Activated naive CD4-positive, alpha-beta T cell treated with anti-CD3 and anti-CD28 coated beads, Interleukin-2, amount 50 U/mL, for 24 hours (primary cell): ENCODE measurements at regions not wholly inside any gene's neighbourhood (a gene's known extent, or its start where the extent isn't known, plus 50 kb on each side); places are given as distances from the start of the nearest gene placed in this dataset.

Experiments
- H3K27ac Mint-ChIP-seq: one replicate; pipeline ENCODE4 v1.8.0; 2021; ENCODE audit warnings: mild to moderate bottlenecking, mixed read lengths
- H3K27me3 Mint-ChIP-seq: one replicate; pipeline ENCODE4 v1.8.0; 2021; ENCODE audit warnings: mixed read lengths
- H3K36me3 Mint-ChIP-seq: one replicate; pipeline ENCODE4 v1.8.0; 2021; ENCODE audit warnings: mixed read lengths
- H3K4me1 Mint-ChIP-seq: one replicate; pipeline ENCODE4 v1.8.0; 2021; ENCODE audit warnings: mixed read lengths
- H3K4me3 Mint-ChIP-seq: one replicate; pipeline ENCODE4 v1.8.0; 2021; ENCODE audit warnings: mild to moderate bottlenecking, mixed read lengths
- H3K9me3 Mint-ChIP-seq: one replicate; pipeline ENCODE4 v1.8.0; 2021; ENCODE audit warnings: mixed read lengths

DNA sequence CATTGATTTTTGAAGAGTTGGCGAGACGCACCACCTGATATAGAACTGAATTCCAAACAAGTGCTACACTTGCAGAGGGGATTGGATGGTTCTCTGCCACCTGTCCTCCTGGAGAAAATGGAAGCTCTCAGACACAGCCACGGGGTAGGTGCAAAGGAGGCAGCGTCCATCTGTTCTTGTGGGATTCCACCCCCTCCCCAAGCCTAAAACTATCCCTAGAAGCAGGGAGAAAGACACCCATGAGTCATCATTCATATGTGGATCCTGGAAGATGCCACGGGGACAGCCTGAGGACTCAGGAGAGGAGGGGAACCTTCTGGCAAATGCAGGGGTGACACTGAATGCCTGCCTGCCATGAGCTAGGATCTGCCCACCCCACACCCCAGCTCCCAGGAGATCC lies 171.3 kb upstream of the CST7 start:
- H3K9me3 Mint-ChIP-seq = peaks cover 14% of the 10 kb centered on the region
- H3K4me3 Mint-ChIP-seq = no peak overlapping the region
- no peaks in the 10 kb centered on the region for H3K36me3 Mint-ChIP-seq
- no peak overlapping the region for H3K27ac Mint-ChIP-seq
- H3K4me1 Mint-ChIP-seq = no peaks in the 10 kb centered on the region
- peaks cover 4% of the 10 kb centered on the region for H3K27me3 Mint-ChIP-seq

- Mint-ChIP-seq H3K27ac (no peak overlapping the region), H3K27me3 (peaks cover 4% of the 10 kb centered on the region), H3K4me3 (no peak overlapping the region), H3K4me1 (no peaks in the 10 kb centered on the region), H3K36me3 (no peaks in the 10 kb centered on the region), H3K9me3 (peaks cover 14% of the 10 kb centered on the region)
Observed at GRCh38 chr20:24778585-24779031, 170.5 kb upstream of the CST7 start.

- H3K27me3 Mint-ChIP-seq = peaks cover 4% of the 10 kb centered on the region
- H3K27ac Mint-ChIP-seq = no peak overlapping the region
- no peaks in the 10 kb centered on the region for H3K4me1 Mint-ChIP-seq
- H3K9me3 Mint-ChIP-seq = peaks cover 14% of the 10 kb centered on the region
- no peak overlapping the region for H3K4me3 Mint-ChIP-seq
- H3K36me3 Mint-ChIP-seq = no peaks in the 10 kb centered on the region
Observed at GRCh38 chr20:24779131-24779530, 169.9 kb upstream of the CST7 start.

DNA sequence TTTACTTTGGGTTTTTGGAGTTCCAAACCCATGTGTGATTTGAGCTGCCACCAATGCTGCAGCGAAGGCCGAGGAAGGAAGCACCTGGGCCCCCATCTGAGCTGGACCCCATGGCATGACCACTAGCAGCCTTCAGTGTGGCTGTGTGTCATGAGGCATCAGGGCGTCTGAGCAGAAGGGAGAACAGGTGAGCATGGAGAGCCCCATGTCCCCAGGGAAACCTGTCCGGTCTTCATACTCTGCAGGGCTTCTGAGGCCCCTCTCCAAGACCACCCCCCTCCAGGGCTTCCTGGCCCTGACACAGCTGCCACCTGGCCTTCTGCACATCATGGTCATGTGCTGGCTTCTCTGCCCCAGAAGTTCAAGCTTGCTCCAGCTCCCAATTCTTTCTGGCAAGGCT lies 169.1 kb upstream of the CST7 start:
- Mint-ChIP-seq H3K9me3 (peaks cover 6% of the 10 kb centered on the region), H3K27me3 (peaks cover 4% of the 10 kb centered on the region), H3K4me1 (no peaks in the 10 kb centered on the region), H3K27ac (no peak overlapping the region), H3K4me3 (no peak overlapping the region), H3K36me3 (no peaks in the 10 kb centered on the region)

DNA sequence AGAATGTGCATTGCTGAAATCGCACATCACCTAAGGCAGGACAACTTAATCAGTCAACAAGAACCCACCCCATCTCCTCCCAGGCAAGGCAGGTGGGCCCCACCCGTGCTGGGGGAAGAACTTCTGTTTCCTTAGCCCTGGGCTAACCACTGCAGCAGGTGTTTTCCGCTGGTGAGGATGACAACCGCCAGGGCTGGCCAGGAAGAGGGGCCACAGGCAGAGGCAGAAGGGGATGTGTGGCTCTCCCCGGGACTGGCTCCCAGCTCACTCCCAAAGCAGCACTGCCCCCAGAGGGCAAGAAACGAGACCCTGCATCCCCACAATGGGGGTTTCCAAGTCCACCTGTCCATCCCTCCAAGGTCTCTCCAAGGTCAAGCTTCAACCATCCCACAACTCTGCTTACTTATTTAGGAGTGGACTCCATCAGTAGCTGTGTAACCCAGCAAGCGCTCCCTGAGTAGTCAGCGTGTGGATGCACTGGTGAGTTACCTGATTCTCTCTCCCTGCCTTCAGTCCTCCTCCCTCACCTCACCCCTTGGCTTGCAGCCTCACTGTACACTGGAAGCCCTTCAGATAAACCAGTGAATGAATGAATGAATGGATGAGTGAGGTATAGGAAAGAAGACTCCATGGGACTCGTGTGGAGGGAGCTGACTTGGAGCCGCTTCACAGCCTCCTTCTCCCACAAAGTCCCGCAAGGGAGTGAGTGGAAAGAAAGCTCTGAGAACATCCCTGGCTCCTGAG lies 168.2 kb upstream of the CST7 start:
- Mint-ChIP-seq H3K9me3 (no peaks in the 10 kb centered on the region), H3K4me3 (no peak overlapping the region), H3K4me1 (no peaks in the 10 kb centered on the region), H3K36me3 (no peaks in the 10 kb centered on the region), H3K27ac (no peak overlapping the region), H3K27me3 (peaks cover 4% of the 10 kb centered on the region)

DNA sequence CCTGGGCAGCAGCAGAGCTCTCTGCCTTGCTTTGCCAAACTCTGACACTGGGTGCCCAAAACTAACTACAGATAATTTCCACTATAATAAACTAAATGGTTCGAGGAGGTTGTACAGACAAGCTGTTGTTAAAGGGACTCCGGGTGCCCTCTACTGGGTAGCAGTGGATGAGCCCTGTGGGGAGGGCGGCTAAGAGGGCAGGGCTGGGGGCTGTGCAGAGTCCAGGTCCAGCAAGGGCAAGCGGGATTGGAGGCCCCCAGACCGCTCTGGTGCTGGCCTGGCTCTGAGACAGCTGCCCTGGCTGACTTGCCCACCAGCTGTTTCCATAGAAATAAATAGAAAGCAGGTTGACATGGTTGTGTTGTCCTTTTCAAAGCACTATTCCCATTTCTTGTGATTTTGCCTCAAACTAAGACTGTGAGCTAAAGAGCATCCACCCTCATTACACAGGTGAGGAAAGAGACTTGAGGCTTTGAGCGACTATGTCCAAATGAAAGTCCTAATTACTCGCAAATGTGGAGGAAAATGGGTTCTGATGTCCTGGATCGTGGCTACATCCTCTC lies 167.6 kb upstream of the CST7 start:
- Mint-ChIP-seq H3K9me3 (no peaks in the 10 kb centered on the region), H3K4me3 (no peak overlapping the region), H3K4me1 (no peaks in the 10 kb centered on the region), H3K36me3 (no peaks in the 10 kb centered on the region), H3K27me3 (peaks cover 3% of the 10 kb centered on the region), H3K27ac (no peak overlapping the region)

- Mint-ChIP-seq H3K4me1 (no peaks in the 10 kb centered on the region), H3K9me3 (no peaks in the 10 kb centered on the region), H3K27ac (no peak overlapping the region), H3K4me3 (no peak overlapping the region), H3K36me3 (no peaks in the 10 kb centered on the region), H3K27me3 (peaks cover 3% of the 10 kb centered on the region)
Observed at GRCh38 chr20:24782301-24782700, 166.8 kb upstream of the CST7 start.

DNA sequence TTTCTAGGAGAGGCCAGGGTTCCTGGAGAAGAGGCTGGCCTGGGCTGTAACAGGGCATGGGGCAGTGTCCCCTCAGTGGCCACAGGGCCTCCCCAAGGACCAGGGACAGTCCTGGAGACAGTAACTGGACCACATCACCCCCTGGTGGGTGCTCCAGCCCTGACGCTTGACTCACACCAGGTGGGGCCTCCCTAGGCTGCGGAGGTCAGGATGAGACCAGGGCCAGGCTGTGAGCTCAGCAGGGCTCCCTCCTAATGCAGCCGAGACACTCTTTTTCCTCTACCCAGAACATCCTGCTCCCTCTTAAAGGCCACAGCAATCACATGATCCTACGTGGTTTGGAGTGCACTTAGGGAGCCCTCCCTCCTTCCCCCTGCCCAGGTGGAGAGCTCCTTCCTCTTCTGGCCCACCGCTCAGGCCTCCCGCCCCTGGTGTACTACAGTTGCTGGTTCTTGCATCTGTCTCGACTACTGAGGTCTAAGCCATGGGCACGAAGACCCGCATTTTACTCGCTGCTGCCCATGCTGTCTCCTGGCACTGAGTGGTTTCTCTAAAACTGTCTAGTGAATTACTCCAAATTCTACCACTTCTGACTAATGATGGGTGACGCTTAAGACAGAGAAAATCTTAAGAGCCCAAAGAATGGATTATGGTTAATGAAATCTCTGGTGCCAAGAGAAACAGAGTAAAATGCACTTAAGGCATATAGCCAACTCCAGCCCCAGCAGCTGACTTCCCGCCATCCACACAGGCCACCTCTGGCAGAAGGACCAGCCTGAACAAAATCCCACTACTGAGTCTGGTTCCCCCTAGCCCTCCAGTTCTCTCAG lies 166.1 kb upstream of the CST7 start:
- no peaks in the 10 kb centered on the region for H3K9me3 Mint-ChIP-seq

DNA sequence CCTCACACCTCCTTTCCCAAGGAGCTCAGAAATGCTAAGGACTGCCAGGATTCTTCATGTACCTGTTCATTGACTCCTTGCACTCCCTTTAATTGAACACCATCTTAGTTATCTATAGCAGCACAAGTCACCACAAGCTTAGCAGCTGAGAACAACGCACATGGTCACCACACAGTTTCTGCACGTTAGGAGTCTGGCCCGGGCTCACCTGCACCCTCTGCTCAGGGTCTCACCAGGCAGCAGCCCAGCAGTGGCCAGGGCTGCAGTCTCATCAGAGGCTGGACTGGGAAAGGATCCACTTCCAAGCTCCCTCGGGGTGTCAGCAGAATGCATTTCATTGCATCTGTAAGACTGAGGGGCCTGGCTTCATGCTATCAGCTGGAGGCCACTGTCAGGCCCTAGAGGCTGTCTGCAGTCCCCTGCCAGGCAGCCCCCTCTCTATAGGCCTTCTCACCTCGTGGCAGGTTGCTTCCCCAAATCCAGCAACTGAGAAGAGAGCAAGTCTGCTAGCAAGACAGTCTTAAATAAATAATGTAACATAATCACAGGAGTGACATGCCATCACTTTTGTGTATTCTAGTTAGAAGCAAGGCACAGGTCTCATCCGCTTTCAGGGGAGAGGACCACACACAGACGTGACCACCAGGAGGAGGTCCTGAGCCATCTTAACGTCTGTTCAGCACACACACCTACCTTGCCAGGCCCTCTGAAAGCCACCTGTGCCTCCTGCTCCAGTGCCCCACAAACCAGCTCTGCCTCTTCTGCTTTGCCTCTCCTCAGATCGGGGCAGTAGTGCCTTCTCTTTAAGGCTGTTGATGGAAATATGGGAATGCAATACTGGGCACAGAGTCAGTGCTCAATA lies 165.2 kb upstream of the CST7 start:
- Mint-ChIP-seq H3K4me1 (no peaks in the 10 kb centered on the region), H3K4me3 (no peak overlapping the region), H3K27ac (no peak overlapping the region), H3K27me3 (no peaks in the 10 kb centered on the region), H3K9me3 (no peaks in the 10 kb centered on the region), H3K36me3 (no peaks in the 10 kb centered on the region)

More for the DNA sequence above, 166.1 kb upstream of the CST7 start:
- Mint-ChIP-seq H3K4me1 (no peaks in the 10 kb centered on the region), H3K27ac (no peak overlapping the region), H3K4me3 (no peak overlapping the region), H3K36me3 (no peaks in the 10 kb centered on the region), H3K27me3 (no peaks in the 10 kb centered on the region)

DNA sequence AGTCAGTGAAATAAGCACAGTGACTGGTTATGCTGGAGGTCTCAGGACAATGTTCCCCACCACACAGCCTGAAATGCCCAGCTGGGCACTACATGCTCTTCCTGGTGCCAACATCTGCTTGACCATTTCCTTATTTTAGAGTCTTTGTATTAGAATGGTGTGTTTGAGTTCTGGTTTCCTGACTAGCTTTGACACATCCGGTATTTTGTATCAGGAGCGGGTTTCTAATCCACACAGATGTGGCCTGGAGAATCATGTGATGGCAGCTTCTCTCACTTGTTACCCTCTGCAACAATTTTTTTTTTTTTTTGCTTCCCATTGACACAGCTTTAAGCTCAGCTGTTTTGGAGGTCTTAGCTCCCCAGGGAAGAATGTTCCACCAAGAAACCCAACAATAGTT lies 164.5 kb upstream of the CST7 start:
- Mint-ChIP-seq H3K36me3 (no peaks in the 10 kb centered on the region), H3K4me1 (no peaks in the 10 kb centered on the region), H3K4me3 (no peak overlapping the region), H3K9me3 (no peaks in the 10 kb centered on the region), H3K27ac (no peak overlapping the region), H3K27me3 (no peaks in the 10 kb centered on the region)

- Mint-ChIP-seq H3K4me1 (no peaks in the 10 kb centered on the region), H3K4me3 (no peak overlapping the region), H3K36me3 (no peaks in the 10 kb centered on the region), H3K9me3 (no peaks in the 10 kb centered on the region), H3K27me3 (no peaks in the 10 kb centered on the region), H3K27ac (peak overlapping the region; percentile 41)
Observed at GRCh38 chr20:24785141-24786110, 163.6 kb upstream of the CST7 start.

DNA sequence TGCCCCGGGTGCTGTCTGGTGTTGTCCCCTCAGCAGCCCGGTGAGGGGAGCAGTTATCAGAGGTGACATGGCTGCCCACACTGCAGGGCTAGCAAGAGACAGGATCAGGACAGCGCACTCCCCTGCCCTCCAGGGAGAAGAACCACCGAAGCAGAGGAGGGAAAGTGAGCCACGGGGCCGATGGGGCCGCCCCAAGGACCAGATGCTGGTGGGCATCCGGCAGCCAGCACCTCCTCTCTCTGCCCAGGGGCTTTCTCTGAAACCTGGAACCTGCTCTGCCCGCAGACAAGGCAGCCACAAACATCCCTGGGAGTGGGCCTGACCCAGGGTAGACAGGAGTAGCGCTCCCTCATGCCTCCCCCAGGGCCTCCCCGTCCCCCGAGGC lies 163.0 kb upstream of the CST7 start:
- Mint-ChIP-seq H3K9me3 (no peaks in the 10 kb centered on the region), H3K4me1 (no peaks in the 10 kb centered on the region), H3K4me3 (no peak overlapping the region), H3K27ac (peak overlapping the region; percentile 41), H3K27me3 (no peaks in the 10 kb centered on the region), H3K36me3 (no peaks in the 10 kb centered on the region)

DNA sequence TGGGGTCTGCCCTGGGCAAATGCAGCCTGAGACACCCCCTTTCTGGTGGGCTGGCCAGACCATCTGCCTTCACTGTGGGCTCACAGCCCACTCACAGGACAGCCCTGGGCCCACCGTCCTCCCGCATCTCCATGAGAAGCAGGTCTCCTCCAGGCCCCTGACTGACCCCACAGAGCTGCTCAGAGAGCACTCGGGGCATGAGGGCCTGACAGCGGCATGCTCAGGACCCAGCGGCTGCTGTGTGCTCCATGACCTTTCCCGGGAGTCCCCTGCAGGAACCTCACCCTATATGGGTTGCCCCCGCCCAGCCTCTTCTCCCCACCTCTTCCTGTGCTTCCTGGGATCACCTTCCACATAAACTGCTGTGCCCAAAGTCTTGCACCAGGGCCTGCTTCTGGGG lies 162.4 kb upstream of the CST7 start:
- H3K36me3 Mint-ChIP-seq = no peaks in the 10 kb centered on the region
- no peaks in the 10 kb centered on the region for H3K9me3 Mint-ChIP-seq
- no peaks in the 10 kb centered on the region for H3K4me1 Mint-ChIP-seq
- no peaks in the 10 kb centered on the region for H3K27me3 Mint-ChIP-seq
- no peak overlapping the region for H3K4me3 Mint-ChIP-seq
- H3K27ac Mint-ChIP-seq = no peak overlapping the region

GRCh38 chr20:24787071-24787470 lies 162.0 kb upstream of the CST7 start:
- no peaks in the 10 kb centered on the region for H3K4me1 Mint-ChIP-seq
- no peak overlapping the region for H3K4me3 Mint-ChIP-seq

More at GRCh38 chr20:24787071-24787470, 162.0 kb upstream of the CST7 start:
- H3K27ac Mint-ChIP-seq = no peak overlapping the region
- no peaks in the 10 kb centered on the region for H3K9me3 Mint-ChIP-seq
- no peaks in the 10 kb centered on the region for H3K27me3 Mint-ChIP-seq
- no peaks in the 10 kb centered on the region for H3K36me3 Mint-ChIP-seq
